ENCODE measurements at regions not wholly inside any gene's neighbourhood (a gene's known extent, or its start where the extent isn't known, plus 50 kb on each side); places are given as distances from the start of the nearest gene placed in this dataset.
"Not testable (repeated sequence)": the region's sequence is repeated elsewhere in the genome, so short reads cannot be mapped to it uniquely, and the experiment has no call there.

DNA sequence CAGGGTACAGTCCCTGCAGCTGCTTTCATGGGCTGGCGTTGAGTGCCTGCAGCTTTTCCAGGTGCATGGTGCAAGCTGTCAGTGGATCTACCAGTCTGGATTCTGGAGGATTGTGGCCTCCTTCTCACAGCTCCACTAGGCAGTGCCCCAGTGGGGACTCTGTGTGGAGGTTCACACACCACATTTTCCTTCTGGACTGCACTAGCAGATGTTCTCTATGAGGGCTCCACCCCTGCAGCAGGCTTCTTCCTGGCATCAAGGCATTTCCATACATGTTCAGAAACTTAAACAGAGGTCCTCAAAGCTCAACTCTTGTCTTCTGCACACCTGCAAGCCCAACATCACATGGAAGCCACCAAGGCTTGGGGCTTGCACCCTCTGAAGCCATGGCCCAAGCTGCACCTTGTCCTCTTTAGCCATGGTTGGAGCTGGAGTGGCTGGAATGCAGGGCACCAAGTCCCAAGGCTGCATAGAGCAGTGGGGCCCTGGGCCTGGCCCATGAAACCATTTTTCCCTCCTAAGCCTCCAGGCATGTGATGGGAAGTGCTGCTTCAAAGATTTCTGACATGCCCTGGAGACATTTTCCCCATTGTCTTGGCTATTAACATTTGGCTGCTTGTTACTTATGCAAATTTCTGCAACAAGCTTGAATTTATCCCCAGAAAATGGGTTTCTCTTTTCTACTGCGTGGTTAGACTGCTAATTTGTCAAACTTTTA is 250.2 kb upstream of the COPS8 start:
- DNase-seq = no peak

DNA sequence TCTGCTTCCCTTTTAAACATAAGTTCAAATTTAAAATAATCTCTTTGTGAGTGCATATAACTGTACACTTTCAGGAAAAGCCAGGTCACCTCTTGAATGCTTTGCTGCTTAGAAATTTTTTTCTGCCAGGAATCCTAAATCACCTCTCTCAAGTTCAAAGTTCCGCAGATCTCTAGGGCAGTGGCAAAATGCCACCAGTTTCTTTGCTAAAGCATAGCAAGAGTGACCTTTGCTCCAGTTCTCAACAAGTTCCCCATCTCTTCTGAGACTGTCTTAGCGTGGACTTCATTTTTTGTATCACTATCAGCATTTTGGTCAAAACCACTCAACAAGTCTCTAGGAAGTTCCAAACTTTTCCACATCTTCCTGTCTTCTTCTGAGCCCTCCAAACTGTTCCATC is 249.7 kb upstream of the COPS8 start:
- DNase-seq = not testable (repeated sequence)

DNA sequence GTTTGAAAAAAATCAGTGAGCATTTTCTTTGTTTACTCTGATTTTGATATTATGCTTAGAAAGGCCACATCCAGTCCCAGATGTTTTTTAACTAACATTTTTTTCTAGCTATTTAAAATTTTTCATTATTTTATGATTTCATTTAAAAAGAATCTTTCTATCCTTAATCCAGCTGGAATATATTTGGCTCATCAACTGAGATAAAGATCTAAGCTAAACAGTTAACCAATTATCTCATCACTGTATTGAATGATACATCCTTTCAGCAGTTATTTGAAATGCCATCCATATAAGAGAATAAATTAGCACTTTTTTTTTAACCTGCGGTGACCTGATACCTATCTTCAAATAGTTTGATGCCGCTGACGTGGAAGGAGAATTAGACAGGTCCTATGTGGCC is 245.5 kb upstream of the COPS8 start:
- no peak for DNase-seq

DNA sequence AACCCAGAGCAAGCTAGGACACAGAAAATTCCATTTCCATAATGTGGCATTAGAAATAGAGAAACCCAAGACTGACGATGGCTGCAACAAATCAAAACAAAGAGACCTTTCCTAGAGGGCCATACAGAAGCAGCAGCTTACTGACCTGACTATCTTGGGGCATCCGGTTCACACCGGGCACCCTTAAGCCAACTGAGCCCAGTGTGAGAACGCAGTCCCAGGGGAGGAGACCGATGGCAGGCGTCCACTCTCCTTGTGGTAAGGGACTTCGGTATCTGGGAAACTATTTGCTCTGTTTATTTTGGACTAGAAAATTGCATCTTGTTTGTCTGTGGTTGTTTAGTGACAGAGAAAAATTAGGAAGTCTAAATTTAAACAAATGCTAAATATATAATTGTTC is 244.8 kb upstream of the COPS8 start:
- no peak for DNase-seq

DNA sequence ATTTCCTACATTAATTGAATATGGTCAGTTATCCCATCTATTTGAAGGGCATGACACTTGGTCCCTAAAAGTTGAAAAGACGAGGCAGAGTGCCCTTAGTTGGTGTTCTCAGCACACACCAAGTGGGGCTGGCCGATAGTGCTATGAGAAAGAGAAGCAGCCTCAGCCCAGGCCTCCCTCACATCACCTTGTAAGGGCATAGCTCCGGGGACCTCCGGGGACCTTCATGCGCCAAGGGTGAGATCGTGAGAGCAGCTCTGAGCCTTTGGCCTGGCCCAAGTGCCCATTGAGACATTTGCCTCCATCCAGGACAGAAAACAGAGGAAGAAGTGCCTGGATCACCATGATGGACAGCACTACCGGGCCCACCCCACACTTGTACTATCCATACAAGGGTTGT is 244.3 kb upstream of the COPS8 start:
- DNase-seq = no peak

DNA sequence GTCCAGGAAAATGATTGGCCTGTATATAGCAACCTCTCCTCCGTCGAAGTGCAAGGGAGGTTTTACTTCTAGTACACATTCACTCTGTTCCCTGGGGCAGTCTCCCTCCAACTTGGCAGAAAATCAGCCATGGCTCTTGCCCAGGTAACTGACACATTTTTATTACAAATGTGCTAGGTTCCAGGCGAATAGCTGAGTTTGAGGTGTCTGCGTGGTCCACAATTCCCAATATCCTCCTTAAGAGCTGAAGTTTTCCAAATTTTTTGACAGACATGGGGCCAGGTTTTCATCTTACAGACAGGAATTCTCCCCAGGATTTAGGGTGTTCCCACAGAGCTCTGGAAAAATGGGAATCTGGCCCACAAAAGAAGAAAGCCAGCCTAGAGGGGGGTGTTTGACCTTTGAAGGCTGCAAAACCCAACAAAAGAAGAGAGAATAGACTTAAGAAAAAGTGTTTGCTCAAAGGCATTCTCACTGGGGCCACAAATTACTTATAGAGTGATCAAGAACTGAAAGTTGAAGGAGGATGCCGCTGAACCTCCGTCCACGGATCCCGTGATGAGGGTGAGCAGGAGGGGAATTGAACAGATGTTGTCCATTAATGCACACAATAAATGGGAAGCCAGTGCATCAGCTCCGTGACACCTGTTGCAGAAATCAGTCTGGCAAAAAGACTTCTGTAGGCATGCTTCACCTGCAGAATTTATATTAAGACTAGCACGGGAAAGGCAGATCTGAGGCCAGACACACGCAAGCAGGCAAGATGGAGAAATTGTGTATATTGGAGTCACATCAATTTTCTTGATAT is 242.3 kb upstream of the COPS8 start:
- no peak for DNase-seq

DNA sequence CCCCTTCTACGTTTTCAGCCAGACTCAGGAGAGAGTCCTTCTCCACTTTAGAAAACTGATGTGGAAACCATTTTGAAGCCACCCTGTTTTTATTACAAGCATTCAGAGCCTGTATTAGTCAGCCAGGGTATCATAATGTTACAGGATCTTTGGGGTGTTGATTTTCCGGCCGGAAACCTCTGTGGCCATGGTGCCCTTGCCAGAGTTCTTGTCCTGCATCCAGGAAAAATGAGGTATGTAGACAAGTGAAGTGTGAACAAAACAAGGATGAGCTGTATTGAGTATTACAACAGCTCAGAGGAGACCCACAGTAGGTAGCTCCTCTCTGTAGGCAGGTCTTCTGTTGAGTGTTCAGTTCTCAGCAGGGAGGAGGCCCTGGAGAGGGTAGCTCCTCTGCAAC is 241.0 kb upstream of the COPS8 start:
- DNase-seq = no peak

DNA sequence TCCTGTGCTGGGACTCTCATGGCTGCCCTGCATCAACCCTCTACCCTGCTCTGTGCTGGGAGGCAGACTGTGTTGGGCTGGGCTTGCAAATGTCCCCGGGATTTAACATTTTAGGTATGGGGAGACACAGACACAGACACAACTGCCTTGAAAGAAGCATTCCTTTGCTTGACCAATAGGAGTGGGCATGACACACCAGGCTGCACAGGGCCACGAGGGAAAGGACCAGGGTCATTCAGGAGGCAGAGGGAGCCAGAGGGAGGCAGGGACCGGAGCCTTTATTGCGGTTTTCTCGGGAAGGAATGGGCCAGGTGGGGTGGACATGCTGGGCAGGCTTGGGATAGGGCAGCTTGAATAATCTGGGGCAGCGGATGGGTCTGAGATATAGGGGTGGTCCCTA is 238.7 kb upstream of the COPS8 start:
- no peak for DNase-seq

DNA sequence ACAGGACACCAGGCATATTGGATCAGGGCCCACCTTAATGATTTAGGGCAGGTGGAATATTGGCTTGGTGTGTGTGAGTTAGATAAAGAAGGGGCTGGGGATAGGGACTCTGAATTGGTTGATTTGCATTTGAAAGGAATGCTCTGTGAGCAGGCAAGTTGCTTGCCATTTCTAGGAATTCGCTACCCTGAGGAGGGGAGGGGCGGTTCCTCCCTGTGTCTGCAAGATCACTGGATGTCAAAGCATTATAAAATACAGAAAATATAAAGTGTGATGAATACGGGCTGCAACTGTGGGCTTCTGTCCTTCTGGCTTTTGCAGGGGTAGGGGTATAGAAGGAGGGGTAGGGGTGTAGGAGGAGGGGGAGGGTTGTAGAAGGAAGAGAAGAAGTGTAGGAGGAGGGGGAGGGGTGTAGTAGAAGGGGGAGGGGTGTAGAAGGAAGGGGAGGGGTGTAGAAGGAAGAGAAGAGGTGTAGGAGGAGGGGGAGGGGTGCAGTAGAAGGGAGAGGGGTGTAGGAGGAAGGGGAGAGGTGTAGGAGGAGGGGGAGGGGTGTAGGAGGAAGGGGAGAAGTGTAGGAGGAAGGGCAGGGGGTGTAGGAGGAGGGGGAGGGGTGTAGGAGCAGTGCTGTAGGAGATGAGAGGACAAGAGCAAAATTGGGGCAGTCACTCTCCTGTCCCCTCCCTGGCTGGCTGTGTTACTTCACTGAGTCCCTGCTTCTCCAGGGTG is 238.0 kb upstream of the COPS8 start:
- no peak for DNase-seq

DNA sequence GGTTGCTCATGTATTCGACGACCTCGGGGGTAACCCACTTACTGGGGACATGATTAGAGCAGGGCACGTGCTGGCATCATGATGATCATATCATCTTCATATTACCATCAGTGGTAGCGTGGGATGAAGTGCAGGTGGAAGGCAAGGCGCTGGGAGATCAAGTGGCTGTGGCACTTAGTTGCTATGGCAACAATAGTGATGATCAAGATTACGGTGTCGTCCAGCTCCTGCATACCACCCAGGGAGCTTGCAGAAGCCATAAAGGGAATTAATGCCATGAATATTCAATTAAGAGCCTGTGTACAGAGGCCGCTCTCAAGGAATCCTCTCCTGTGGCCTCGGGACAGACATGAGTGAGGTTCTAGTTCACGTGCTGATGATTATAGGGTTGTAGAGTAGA is 237.2 kb upstream of the COPS8 start:
- DNase-seq = no peak

DNA sequence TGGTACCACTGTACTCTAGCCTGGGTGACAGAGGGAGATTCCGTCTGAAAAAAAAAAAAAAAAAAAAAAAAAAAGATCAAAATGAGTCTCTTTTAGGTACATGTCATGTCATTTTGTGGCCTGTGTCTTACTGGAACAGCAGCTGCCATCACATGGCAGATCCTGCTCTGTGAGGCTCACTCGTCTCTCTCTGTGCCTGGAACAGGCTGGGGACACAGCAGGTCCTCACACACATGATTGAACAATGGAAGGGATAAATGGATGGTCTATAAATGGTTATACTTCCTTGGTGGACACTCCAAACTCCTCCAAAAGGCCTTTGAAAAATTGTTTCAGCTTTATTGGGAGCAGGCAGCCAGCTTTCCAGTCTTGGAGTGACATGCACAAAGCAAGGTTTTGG is 236.2 kb upstream of the COPS8 start:
- DNase-seq = no peak

DNA sequence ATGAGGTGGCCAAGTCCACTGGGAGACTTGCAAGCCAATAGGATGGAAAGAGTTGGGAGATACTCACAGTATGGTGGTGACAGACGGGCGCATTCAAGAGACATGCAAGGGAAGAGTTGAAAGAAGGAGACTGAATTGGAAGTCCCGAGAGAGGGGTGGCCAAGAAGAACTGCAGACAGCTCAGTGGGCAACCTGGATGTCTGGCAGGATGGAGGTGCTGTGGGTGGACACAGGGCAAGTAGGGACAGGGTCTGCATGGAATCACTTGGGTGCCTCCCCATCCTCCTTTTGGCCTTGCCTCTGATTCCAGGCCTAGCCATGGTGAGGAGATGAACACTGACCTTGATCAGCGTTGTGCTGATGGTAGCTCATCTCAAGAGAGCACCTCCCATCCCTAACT is 235.7 kb upstream of the COPS8 start:
- DNase-seq = no peak

DNA sequence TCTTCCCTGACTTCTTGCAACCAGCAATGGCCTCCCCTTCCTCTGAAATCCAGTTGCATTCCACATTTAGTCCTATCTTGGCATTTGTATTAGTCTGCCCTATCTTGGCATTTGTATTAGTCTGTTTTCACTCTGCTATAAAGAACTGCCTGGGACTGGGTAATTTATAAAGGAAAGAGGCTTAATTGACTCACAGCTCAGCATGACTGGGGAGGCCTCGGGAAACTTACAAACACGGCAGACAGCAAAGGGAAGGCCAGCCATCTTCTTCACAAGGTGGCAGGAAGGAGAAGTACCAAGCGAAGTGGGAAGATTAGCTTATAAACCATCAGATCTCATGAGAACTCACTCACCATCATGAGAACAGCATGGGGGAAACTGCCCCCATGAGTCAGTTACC is 234.5 kb upstream of the COPS8 start:
- no peak for DNase-seq

DNA sequence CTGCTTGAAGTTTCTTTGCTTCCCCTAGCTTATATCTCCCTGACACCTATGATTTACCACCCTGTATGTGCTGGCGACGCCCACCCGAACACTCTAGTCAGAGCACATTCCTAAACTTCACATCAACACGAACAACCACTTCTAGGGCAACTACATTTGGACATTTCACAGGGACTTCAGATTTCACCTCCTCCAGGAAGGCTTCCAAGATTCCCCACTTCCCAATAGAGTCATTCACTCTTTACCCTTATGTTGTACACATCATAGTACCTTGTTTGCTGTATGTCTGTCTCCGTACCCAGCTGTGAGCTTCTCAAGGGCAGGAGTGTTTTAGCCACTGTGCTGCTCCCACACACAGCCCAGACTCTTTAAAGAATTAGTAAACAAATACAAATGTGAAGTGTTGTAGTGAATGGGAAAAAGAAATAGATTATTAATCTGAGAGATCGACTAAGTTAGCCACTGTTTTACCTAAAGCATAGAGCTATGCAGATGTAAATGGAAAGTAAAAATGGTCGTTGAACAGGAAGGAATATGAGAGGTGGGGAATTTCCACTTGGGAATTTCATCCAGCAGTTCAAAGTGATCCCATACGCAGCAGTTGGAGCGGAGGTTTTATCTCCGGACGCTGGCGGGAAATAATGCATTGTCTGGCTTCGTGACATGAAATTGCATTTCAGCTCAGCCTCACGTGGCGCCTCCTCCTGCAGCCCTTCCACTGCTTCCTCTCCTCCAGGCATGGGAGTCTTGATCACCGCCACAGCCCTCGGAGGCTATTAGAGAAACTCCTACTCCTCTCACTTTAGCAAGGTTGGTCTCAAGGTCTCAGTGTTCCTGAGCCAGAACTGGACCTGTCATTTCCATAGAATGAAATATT is 233.4 kb upstream of the COPS8 start:
- DNase-seq = no peak

DNA sequence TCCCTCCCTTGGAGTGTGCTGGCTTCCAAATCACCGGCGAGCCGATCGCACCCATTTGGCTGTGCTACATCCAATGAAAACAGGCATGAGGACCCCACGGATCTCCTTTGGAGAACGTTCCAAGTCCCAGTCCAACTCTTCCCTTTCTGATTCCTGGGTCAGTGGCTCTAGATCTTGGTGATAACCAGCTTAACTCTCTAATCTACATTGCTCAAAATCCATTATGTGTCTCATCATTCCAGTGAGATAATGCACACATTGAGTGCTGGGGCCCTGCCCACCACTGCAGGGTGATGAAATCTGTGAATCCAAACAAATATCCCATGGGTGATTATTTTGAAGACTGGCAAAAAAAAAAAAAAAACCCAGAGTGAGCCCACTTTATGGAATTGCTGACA is 232.7 kb upstream of the COPS8 start:
- DNase-seq = no peak

DNA sequence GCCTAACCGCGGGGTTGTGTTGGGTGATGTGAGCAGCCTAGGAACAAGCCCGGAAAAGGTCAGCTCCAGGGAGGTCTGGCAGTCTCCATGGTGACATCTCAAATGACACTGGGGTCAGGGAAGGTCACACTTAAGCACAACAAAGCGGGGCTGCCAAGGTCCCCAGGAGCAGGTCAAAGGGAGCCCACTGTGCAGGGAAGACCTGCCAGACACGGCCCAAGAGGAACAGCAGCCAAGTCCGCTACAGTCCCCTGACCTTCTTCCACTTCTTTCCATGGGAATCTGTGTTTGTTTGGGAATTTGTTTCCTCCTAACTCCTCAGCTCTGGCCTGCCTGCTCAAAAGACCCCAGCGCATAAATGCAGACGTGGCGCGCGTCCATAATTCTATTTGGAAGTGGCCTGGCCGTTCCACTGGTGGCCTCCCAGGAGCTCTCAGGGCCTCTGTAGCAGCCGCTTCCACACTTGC is 232.1 kb upstream of the COPS8 start:
- DNase-seq = no peak

DNA sequence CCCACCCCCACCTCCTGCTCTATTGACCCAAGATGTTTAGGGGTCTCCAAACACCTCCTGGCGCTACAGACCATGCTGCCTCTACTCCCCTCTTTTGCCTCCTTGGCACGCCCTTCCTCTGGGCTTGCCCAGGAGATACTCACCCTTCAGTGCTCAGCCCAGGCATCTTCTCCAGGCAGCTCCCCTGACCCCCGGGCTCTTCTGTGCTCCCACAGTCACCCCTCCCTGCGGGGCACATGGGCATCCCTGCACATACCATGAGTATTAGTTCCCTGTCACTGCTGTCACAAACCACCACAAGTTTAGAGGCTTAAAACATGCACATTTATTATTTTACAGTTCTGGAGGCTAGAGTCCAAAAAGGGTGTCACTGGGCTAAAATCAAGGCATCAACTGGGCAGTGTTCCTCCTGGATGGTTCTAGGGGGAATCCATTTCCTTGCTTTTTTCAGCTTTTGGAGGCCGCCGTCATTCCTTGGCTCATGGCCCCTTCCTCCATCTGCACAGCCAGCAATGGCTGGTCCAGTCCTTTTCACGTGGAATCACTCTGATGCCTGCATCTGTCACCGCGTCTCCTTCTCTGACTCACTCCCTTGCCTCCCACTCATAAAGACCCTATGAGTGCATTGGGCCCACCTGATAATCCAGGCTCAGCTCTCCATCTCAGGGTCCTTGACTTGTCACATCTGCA is 230.4 kb upstream of the COPS8 start:
- no peak for DNase-seq

DNA sequence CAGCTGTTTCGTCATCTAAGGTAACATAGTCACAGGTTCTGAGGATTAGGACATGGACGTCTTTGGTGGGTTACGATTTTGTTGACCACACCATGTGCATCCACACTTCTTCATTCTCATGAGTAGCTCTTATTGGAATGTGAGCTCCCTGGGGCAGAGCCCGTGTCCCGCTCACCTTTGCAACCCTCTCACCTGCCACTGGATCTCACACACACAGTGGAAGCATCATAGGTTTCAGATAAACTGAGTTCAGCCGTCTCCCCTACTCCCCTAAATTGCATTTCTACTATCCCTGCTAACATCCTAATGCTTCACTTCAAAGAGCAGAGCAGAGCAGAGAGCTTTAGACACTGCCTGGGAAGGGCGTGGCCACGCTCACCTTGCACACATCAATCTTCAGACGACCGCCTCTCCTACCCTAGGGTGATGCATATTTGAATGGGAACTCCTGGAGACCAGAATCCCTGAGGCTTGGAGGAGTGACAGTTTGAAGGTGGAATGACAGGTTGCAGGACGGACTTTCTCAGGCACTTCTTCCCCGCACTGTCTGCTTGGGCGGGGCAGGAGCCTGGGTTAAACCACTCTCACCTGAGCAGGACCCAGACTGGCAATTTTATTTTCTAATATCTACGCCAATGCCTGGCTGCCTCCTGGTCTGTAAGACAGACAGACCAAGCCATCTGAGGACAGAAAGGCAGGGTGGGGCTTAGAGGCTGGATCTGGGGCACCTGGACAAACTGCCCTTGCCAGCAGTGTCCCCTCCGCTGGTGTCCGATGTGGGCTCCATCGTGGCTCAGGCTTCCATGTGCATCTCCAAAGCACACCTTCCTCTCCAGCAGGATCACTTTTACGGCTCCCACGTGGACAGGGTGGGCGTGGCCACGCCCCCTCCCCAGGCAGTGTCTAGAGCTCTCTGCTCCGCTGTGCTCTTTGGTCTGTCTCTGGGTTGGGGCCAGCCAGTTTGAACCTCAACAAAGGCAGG is 229.5 kb upstream of the COPS8 start:
- no peak for DNase-seq

DNA sequence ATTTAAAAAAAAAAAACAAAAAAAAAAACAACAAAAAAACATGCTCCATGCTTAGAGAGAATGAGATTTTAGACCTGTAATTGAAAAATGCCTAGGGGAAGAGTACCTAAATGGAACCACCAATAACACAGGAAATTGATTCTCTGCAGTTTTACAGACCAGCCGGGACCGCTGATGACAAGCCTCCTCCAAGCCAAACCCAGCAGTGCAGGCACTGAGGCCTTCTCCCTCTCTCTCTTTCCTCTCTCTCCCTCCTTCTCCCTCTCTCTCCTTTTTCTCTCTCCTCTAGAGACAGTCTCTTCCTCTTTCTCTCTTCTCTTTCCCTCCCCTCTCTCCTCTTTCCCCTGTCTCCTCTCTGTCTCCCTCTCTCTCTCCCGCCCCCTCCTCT is 228.8 kb upstream of the COPS8 start:
- DNase-seq = no peak

DNA sequence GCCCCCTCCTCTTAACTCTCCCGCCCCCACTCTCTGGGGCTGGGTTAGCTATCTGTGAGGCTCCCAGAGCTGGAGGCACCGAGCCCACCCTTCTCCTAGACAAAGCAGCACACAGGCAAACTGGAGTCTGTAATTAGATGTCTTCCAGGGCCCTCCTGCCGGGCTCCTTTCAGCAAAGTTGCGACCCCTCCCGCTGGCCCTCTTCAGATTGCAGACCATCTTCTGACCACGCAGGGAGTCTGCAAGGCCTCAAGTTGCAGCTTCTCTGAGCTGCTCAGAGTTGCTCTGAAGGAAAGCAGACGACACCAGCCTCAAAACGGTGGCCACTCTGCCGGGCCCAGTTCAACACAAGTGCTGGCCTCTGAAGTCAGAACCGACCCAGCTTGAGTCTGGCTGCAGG is 228.4 kb upstream of the COPS8 start:
- DNase-seq = no peak

DNA sequence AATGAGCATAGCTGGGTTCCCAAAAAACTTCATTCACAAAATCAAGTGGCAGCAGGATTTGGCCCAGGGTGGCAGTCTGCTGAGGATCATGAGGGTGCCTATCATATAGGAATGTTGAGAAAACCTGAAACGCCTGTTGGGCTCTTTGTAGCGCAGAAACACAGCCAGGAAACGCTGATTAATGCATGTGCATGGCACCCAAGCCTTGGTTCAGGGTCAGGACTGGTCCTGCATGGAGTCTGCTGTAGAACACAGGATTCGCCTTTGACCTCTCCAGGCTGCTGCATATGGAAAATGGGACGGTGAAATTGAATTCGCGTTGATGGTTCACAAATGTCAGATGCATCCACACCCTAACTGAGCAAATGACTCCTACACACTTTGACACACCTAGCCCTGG is 227.9 kb upstream of the COPS8 start:
- DNase-seq = no peak
